ENCODE measurements at regions not wholly inside any gene's neighbourhood (a gene's known extent, or its start where the extent isn't known, plus 50 kb on each side); places are given as distances from the start of the nearest gene placed in this dataset.

DNA sequence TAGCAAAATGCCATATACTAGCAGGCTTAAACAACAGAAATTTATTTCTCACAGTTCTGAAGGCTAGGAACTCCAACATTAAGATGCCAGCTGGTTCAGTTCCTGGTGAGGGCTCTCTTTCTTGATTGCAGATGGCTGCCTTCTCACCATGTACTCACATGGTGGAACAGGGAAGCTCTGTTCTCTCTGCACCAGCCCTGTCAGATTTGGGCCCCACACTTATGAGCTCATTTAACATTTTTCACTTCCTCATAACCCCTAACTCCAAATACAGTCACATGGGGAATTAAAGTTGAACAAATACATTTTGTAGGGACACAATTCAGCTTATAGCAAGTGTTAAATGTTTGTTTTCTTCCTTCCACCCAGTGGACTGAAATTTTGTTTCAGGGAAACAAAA, 218.6 kb upstream of the TAC1 start:
- H3F3A ChIP-seq (ENCODE audit: low read depth) = no peaks in the 10 kb centered on the region
- no peak overlapping the region for H2AFZ ChIP-seq (ENCODE audit: low read length)
- H3K79me2 ChIP-seq (ENCODE audit: insufficient read depth, low read length) = no peaks in the 10 kb centered on the region
- H3K9me3 ChIP-seq (ENCODE audit: insufficient read depth, low read depth, low read length) = 0 out of 2 replicates have a peak, but pooled peaks cover 3% of the 10 kb centered on the region
- no peaks in the 10 kb centered on the region for H3K36me3 ChIP-seq (ENCODE audit: insufficient read depth, low read length)
- H3K4me1 ChIP-seq (ENCODE audit: insufficient read depth, low read length, poor library complexity, severe bottlenecking) = no peaks in the 10 kb centered on the region
- H3K9ac ChIP-seq (ENCODE audit: low read depth, low read length, poor library complexity, severe bottlenecking) = no peak overlapping the region
- H3K4me2 ChIP-seq (ENCODE audit: low read depth, low read length, poor library complexity, severe bottlenecking) = no peak overlapping the region
- H4K20me1 ChIP-seq (ENCODE audit: insufficient read depth, low read length, poor library complexity, severe bottlenecking) = no peaks in the 10 kb centered on the region
- TF ChIP-seq, protein P1, sequence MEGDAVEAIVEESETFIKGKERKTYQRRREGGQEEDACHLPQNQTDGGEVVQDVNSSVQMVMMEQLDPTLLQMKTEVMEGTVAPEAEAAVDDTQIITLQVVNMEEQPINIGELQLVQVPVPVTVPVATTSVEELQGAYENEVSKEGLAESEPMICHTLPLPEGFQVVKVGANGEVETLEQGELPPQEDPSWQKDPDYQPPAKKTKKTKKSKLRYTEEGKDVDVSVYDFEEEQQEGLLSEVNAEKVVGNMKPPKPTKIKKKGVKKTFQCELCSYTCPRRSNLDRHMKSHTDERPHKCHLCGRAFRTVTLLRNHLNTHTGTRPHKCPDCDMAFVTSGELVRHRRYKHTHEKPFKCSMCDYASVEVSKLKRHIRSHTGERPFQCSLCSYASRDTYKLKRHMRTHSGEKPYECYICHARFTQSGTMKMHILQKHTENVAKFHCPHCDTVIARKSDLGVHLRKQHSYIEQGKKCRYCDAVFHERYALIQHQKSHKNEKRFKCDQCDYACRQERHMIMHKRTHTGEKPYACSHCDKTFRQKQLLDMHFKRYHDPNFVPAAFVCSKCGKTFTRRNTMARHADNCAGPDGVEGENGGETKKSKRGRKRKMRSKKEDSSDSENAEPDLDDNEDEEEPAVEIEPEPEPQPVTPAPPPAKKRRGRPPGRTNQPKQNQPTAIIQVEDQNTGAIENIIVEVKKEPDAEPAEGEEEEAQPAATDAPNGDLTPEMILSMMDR (conservative IDR thresholded peaks at IDR 0.05; ENCODE audit: low read length) = no peak
- TF ChIP-seq EZH2phosphoT487 (IDR thresholded peaks at IDR 0.05; ENCODE audit: borderline replicate concordance) = no peak
- H3K4me3 ChIP-seq (ENCODE audit: low read length, poor library complexity, severe bottlenecking) = no peak overlapping the region
- H3K27me3 ChIP-seq (ENCODE audit: insufficient read depth, low read length, poor library complexity, severe bottlenecking) = no peaks in the 10 kb centered on the region
- no peaks in the 10 kb centered on the region for H3K9me2 ChIP-seq (replicated peaks; ENCODE audit: low read depth, low read length)

DNA sequence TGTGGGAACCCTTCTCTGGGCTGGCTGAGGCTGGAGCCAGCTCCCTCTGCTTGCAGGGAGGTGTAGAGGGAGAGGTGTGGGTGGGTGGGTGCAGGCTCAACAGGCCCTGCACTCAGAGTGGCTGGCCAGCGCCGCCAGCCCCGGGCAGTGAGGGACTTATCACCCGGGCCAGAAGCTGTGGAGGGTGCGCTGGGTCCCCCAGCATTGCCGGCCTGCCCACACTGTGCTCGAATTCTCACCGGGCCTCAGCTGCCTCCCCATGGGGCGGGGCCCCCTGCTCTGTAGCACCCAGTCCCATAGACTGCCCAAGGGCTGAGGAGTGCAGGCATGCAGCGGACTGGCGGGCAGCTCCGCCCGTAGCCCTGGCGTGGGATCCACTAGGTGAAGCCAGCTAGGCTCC, 190.7 kb upstream of the TAC1 start:
- Histone ChIP-seq H4K20me1 (ENCODE audit: insufficient read depth, low read length, poor library complexity, severe bottlenecking) (no peaks in the 10 kb centered on the region), H3K9ac (ENCODE audit: low read depth, low read length, poor library complexity, severe bottlenecking) (no peak overlapping the region), H3K79me2 (ENCODE audit: insufficient read depth, low read length) (no peaks in the 10 kb centered on the region), H3F3A (ENCODE audit: low read depth) (no peaks in the 10 kb centered on the region), H3K4me2 (ENCODE audit: low read depth, low read length, poor library complexity, severe bottlenecking) (no peak overlapping the region), H2AFZ (ENCODE audit: low read length) (no peak overlapping the region), H3K9me2 (replicated peaks; ENCODE audit: low read depth, low read length) (no peaks in the 10 kb centered on the region), H3K9me3 (ENCODE audit: insufficient read depth, low read depth, low read length) (no peaks in the 10 kb centered on the region), H3K4me3 (ENCODE audit: low read length, poor library complexity, severe bottlenecking) (no peak overlapping the region), H3K27me3 (ENCODE audit: insufficient read depth, low read length, poor library complexity, severe bottlenecking) (no peaks in the 10 kb centered on the region), H3K4me1 (ENCODE audit: insufficient read depth, low read length, poor library complexity, severe bottlenecking) (no peaks in the 10 kb centered on the region), H3K36me3 (ENCODE audit: insufficient read depth, low read length) (no peaks in the 10 kb centered on the region)
- no peak for TF ChIP-seq EZH2phosphoT487 (IDR thresholded peaks at IDR 0.05; ENCODE audit: borderline replicate concordance)
- TF ChIP-seq, protein P1 (conservative IDR thresholded peaks at IDR 0.05; ENCODE audit: low read length) = no peak

DNA sequence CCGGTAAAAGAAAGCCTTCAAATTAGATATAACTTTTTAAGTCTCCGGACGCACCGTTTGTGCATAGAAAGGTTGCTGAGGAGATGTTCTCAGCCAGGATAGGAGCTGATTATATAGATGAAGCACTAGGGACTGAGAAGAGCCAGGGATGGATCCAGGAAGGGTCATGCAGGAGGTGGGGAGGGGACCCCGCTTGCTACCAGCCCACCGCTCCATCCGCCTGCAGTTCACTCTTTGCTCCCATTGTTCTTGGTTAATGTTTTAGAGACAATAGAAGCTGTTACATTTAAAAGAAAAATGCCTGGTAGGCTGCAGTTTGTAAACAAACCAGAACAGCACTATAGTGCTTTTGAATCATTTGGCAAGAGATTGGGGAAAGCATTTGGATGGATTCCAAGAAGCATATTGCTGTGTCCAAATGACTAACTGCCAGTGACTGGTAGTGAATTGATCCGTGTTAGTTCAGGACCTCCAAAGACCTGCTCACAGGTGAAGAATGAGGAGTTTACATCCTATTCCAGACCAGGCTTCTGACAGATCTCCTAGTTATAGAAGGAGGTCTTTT, 175.9 kb upstream of the TAC1 start:
- H2AFZ ChIP-seq (ENCODE audit: low read length) = no peak overlapping the region
- no peaks in the 10 kb centered on the region for H3K36me3 ChIP-seq (ENCODE audit: insufficient read depth, low read length)
- TF ChIP-seq, protein P1 (conservative IDR thresholded peaks at IDR 0.05; ENCODE audit: low read length) = no peak
- TF ChIP-seq EZH2phosphoT487 (IDR thresholded peaks at IDR 0.05; ENCODE audit: borderline replicate concordance) = no peak
- no peak overlapping the region for H3K9ac ChIP-seq (ENCODE audit: low read depth, low read length, poor library complexity, severe bottlenecking)
- no peaks in the 10 kb centered on the region for H4K20me1 ChIP-seq (ENCODE audit: insufficient read depth, low read length, poor library complexity, severe bottlenecking)
- no peaks in the 10 kb centered on the region for H3K27me3 ChIP-seq (ENCODE audit: insufficient read depth, low read length, poor library complexity, severe bottlenecking)
- H3K9me3 ChIP-seq (ENCODE audit: insufficient read depth, low read depth, low read length) = 0 out of 2 replicates have a peak, but pooled peaks cover 3% of the 10 kb centered on the region
- no peaks in the 10 kb centered on the region for H3K4me1 ChIP-seq (ENCODE audit: insufficient read depth, low read length, poor library complexity, severe bottlenecking)
- H3F3A ChIP-seq (ENCODE audit: low read depth) = no peaks in the 10 kb centered on the region
- no peak overlapping the region for H3K4me3 ChIP-seq (ENCODE audit: low read length, poor library complexity, severe bottlenecking)
- H3K79me2 ChIP-seq (ENCODE audit: insufficient read depth, low read length) = no peaks in the 10 kb centered on the region
- H3K4me2 ChIP-seq (ENCODE audit: low read depth, low read length, poor library complexity, severe bottlenecking) = no peak overlapping the region
- H3K9me2 ChIP-seq (replicated peaks; ENCODE audit: low read depth, low read length) = no peaks in the 10 kb centered on the region
